Adipocyte (in vitro differentiated cells): ENCODE measurements at regions not wholly inside any gene's neighbourhood (a gene's known extent, or its start where the extent isn't known, plus 50 kb on each side); places are given as distances from the start of the nearest gene placed in this dataset.

ENCODE experiments used
- DNase-seq: peaks from one replicate; pipeline ENCODE4 v3.0.0-alpha.2; 2015; ENCODE audit warnings: low read depth
- H3K27me3 ChIP-seq: replicated peaks from 2 replicates; pipeline ENCODE4 v1.7.0; 2013; ENCODE audit warnings: mild to moderate bottlenecking, low read length, moderate library complexity; ENCODE audit not compliant: control insufficient read depth, insufficient read depth
- H3K36me3 ChIP-seq: 2 replicates; pipeline ENCODE4 v1.7.0; 2013; ENCODE audit warnings: low read length, mild to moderate bottlenecking, moderate library complexity; ENCODE audit not compliant: control insufficient read depth, insufficient read depth, severe bottlenecking
- H3K4me1 ChIP-seq: 2 replicates; pipeline ENCODE4 v1.7.0; 2013; ENCODE audit warnings: mild to moderate bottlenecking, low read length, moderate library complexity; ENCODE audit not compliant: control insufficient read depth, insufficient read depth
- H3K4me3 ChIP-seq: 2 replicates; pipeline ENCODE4 v1.7.0; 2013; ENCODE audit warnings: mild to moderate bottlenecking, low read length, moderate library complexity
- H3K9ac ChIP-seq: 2 replicates; pipeline ENCODE4 v1.7.0; 2013; ENCODE audit warnings: mild to moderate bottlenecking, low read length, moderate library complexity
- H3K9me3 ChIP-seq: 2 replicates; pipeline ENCODE4 v1.7.0; 2013; ENCODE audit warnings: mild to moderate bottlenecking, low read length, moderate library complexity; ENCODE audit not compliant: control insufficient read depth

GRCh38 chr3:86645756-86646155, 345.2 kb downstream of the VGLL3 start:
- Histone ChIP-seq H3K4me3 (no peak overlapping the region), H3K4me1 (no peaks in the 10 kb centered on the region), H3K36me3 (no peaks in the 10 kb centered on the region), H3K9me3 (no peaks in the 10 kb centered on the region), H3K9ac (no peak overlapping the region), H3K27me3 (no peaks in the 10 kb centered on the region)
- no peak for DNase-seq

- Histone ChIP-seq H3K36me3 (no peaks in the 10 kb centered on the region), H3K9ac (no peak overlapping the region), H3K4me3 (no peak overlapping the region), H3K4me1 (no peaks in the 10 kb centered on the region), H3K27me3 (no peaks in the 10 kb centered on the region), H3K9me3 (peaks cover 3% of the 10 kb centered on the region)
- no peak for DNase-seq
These were observed 356.6 kb downstream of the VGLL3 start for GRCh38 chr3:86634361-86634760.

GRCh38 chr3:86629511-86629910, 361.4 kb downstream of the VGLL3 start:
- H3K4me1 ChIP-seq = no peaks in the 10 kb centered on the region
- H3K27me3 ChIP-seq = no peaks in the 10 kb centered on the region
- no peak overlapping the region for H3K4me3 ChIP-seq
- DNase-seq = no peak
- no peak overlapping the region for H3K9ac ChIP-seq
- H3K9me3 ChIP-seq = no peaks in the 10 kb centered on the region
- no peaks in the 10 kb centered on the region for H3K36me3 ChIP-seq

GRCh38 chr3:86624192-86624591, 366.8 kb downstream of the VGLL3 start:
- Histone ChIP-seq H3K9ac (no peak overlapping the region), H3K9me3 (no peaks in the 10 kb centered on the region), H3K4me1 (no peaks in the 10 kb centered on the region), H3K36me3 (no peaks in the 10 kb centered on the region), H3K4me3 (no peak overlapping the region), H3K27me3 (no peaks in the 10 kb centered on the region)
- no peak for DNase-seq

GRCh38 chr3:86618706-86619105, 372.2 kb downstream of the VGLL3 start:
- H3K9ac ChIP-seq = no peak overlapping the region
- no peak overlapping the region for H3K4me3 ChIP-seq
- H3K4me1 ChIP-seq = no peaks in the 10 kb centered on the region
- H3K9me3 ChIP-seq = peaks cover 8% of the 10 kb centered on the region
- H3K36me3 ChIP-seq = no peaks in the 10 kb centered on the region
- DNase-seq = no peak
- H3K27me3 ChIP-seq = no peaks in the 10 kb centered on the region

- Histone ChIP-seq H3K4me3 (no peak overlapping the region), H3K9ac (no peak overlapping the region), H3K36me3 (no peaks in the 10 kb centered on the region), H3K9me3 (no peaks in the 10 kb centered on the region), H3K4me1 (no peaks in the 10 kb centered on the region), H3K27me3 (no peaks in the 10 kb centered on the region)
- no peak for DNase-seq
These were observed 385.8 kb downstream of the VGLL3 start for GRCh38 chr3:86605166-86605565.

- H3K36me3 ChIP-seq = no peaks in the 10 kb centered on the region
- DNase-seq = no peak
- H3K9ac ChIP-seq = no peak overlapping the region
- H3K4me3 ChIP-seq = no peak overlapping the region
- H3K27me3 ChIP-seq = no peaks in the 10 kb centered on the region
- H3K9me3 ChIP-seq = no peaks in the 10 kb centered on the region
- H3K4me1 ChIP-seq = no peaks in the 10 kb centered on the region
These were observed 395.3 kb downstream of the VGLL3 start for GRCh38 chr3:86595696-86596095.

- Histone ChIP-seq H3K36me3 (no peaks in the 10 kb centered on the region), H3K4me3 (no peak overlapping the region), H3K9me3 (no peaks in the 10 kb centered on the region), H3K4me1 (no peaks in the 10 kb centered on the region), H3K27me3 (no peaks in the 10 kb centered on the region), H3K9ac (no peak overlapping the region)
- DNase-seq = no peak
These were observed 396.1 kb downstream of the VGLL3 start for GRCh38 chr3:86594838-86595237.

GRCh38 chr3:86578071-86578470, 412.9 kb downstream of the VGLL3 start:
- Histone ChIP-seq H3K4me1 (no peaks in the 10 kb centered on the region), H3K9me3 (peaks cover 6% of the 10 kb centered on the region), H3K36me3 (no peaks in the 10 kb centered on the region), H3K9ac (no peak overlapping the region), H3K4me3 (no peak overlapping the region), H3K27me3 (no peaks in the 10 kb centered on the region)
- DNase-seq = no peak

GRCh38 chr3:86563400-86563970, 427.5 kb downstream of the VGLL3 start:
- H3K4me3 ChIP-seq = no peak overlapping the region
- DNase-seq = peak; percentile 83

GRCh38 chr3:86562090-86562489, 428.9 kb downstream of the VGLL3 start:
- Histone ChIP-seq H3K9ac (no peak overlapping the region), H3K9me3 (no peaks in the 10 kb centered on the region), H3K4me3 (no peak overlapping the region), H3K27me3 (peaks cover 9% of the 10 kb centered on the region), H3K4me1 (no peaks in the 10 kb centered on the region), H3K36me3 (no peaks in the 10 kb centered on the region)
- DNase-seq = no peak

More at GRCh38 chr3:86563400-86563970, 427.5 kb downstream of the VGLL3 start:
- Histone ChIP-seq H3K9me3 (no peaks in the 10 kb centered on the region), H3K36me3 (no peaks in the 10 kb centered on the region), H3K4me1 (no peaks in the 10 kb centered on the region), H3K27me3 (peaks cover 4% of the 10 kb centered on the region), H3K9ac (no peak overlapping the region)

GRCh38 chr3:86561215-86561614, 429.7 kb downstream of the VGLL3 start:
- H3K36me3 ChIP-seq = no peaks in the 10 kb centered on the region
- H3K4me3 ChIP-seq = no peak overlapping the region
- DNase-seq = no peak
- no peak overlapping the region for H3K9ac ChIP-seq
- H3K27me3 ChIP-seq = peaks cover 9% of the 10 kb centered on the region
- no peaks in the 10 kb centered on the region for H3K4me1 ChIP-seq
- no peaks in the 10 kb centered on the region for H3K9me3 ChIP-seq
